Fibroblast of lung (primary cell): ENCODE measurements at regions not wholly inside any gene's neighbourhood (a gene's known extent, or its start where the extent isn't known, plus 50 kb on each side); places are given as distances from the start of the nearest gene placed in this dataset.
A peak's percentile ranks its signal among the peaks of the same experiment; 100 is the strongest.

Source experiments
- DNase-seq, 2 donors: peaks; one replicate each; pipeline versions ENCODE4 v3.0.0 to v3.0.0-alpha.2; 2010; ENCODE audit warnings: low read depth in 2 of 2
- H2AFZ ChIP-seq: 2 replicates; pipeline ENCODE4 v1.5.1; 2012; ENCODE audit warnings: low read length, control low read depth, inconsistent platforms
- H3K27ac ChIP-seq: 2 replicates; pipeline ENCODE4 v1.5.1; 2011; ENCODE audit warnings: low read length, control low read depth; ENCODE audit not compliant: insufficient read depth
- H3K27me3 ChIP-seq: 2 replicates; pipeline ENCODE4 v1.5.1; 2011; ENCODE audit warnings: mild to moderate bottlenecking, low read length; ENCODE audit not compliant: control insufficient read depth, insufficient read depth
- H3K36me3 ChIP-seq: 2 replicates; pipeline ENCODE4 v1.5.1; 2011; ENCODE audit warnings: low read length; ENCODE audit not compliant: control insufficient read depth, insufficient read depth
- H3K4me1 ChIP-seq: 2 replicates; pipeline ENCODE4 v1.5.1; 2011; ENCODE audit warnings: low read length; ENCODE audit not compliant: control insufficient read depth, insufficient read depth; ENCODE audit errors: extremely low read depth
- H3K4me2 ChIP-seq: 2 replicates; pipeline ENCODE4 v1.5.1; 2011; ENCODE audit warnings: low read length, control low read depth; ENCODE audit not compliant: insufficient read depth; ENCODE audit errors: extremely low read depth
- H3K4me3 ChIP-seq, 4 experiments: fragments of 200-600 bp in 1 of 4; sonication (generic) in 1 of 4; replicated peaks in 1 of 4; 2 replicates each; pipeline ENCODE4 v1.5.1; 2011 to 2016; ENCODE audit warnings: low read length in 4 of 4, low read depth in 3 of 4, mild to moderate bottlenecking in 3 of 4, control low read depth in 2 of 4, inconsistent platforms in 1 of 4, mixed read lengths in 1 of 4; ENCODE audit not compliant: insufficient read depth in 1 of 4; ENCODE audit errors: control extremely low read depth in 1 of 4
- H3K79me2 ChIP-seq: 2 replicates; pipeline ENCODE4 v1.5.1; 2012; ENCODE audit warnings: mild to moderate bottlenecking, low read length, inconsistent platforms; ENCODE audit not compliant: control insufficient read depth, insufficient read depth
- H3K9ac ChIP-seq: 2 replicates; pipeline ENCODE4 v1.5.1; 2011; ENCODE audit warnings: mild to moderate bottlenecking, low read length, control low read depth; ENCODE audit not compliant: insufficient read depth
- H3K9me3 ChIP-seq: 2 replicates; pipeline ENCODE4 v1.5.1; 2012; ENCODE audit warnings: low read depth, low read length; ENCODE audit not compliant: control insufficient read depth, insufficient read depth
- H4K20me1 ChIP-seq: 2 replicates; pipeline ENCODE4 v1.5.1; 2011; ENCODE audit warnings: low read length; ENCODE audit not compliant: control insufficient read depth, insufficient read depth; ENCODE audit errors: extremely low read depth
- CTCF ChIP-seq, 2 donors: IDR thresholded peaks in 1 of 2; conservative IDR thresholded peaks in 1 of 2; 1 replicate in 1 of 2; 2 replicates in 1 of 2; pipeline ENCODE4 v1.5.1; 2011 to 2012; ENCODE audit warnings: low read length in 2 of 2, control low read depth in 1 of 2, inconsistent platforms in 1 of 2, low read depth in 1 of 2, mild to moderate bottlenecking in 1 of 2
- EZH2 ChIP-seq: IDR thresholded peaks from 2 replicates; pipeline ENCODE4 v1.5.1; 2012; ENCODE audit warnings: low read length, control low read depth, mild to moderate bottlenecking; ENCODE audit errors: missing control alignments

- no peak overlapping the region for H3K4me2 ChIP-seq
- no peaks in the 10 kb centered on the region for H3K4me1 ChIP-seq
- H3K27ac ChIP-seq, result no peak overlapping the region
- peak; percentile 33 to 82 for DNase-seq
- no peaks in the 10 kb centered on the region for H3K36me3 ChIP-seq
- no peak overlapping the region for H3K9ac ChIP-seq
- TF ChIP-seq CTCF (conservative IDR thresholded peaks at IDR 0.05 in 1 of 2, IDR thresholded peaks at IDR 0.05 in 1 of 2; ENCODE audit: low read depth in 1 of 2, low read length in 2 of 2) (no peak), EZH2 (no peak)
- H3K79me2 ChIP-seq, result no peaks in the 10 kb centered on the region
- no peaks in the 10 kb centered on the region for H3K9me3 ChIP-seq
- no peaks in the 10 kb centered on the region for H4K20me1 ChIP-seq
- H3K27me3 ChIP-seq, result no peaks in the 10 kb centered on the region
- no peak overlapping the region for H2AFZ ChIP-seq
- no peak overlapping the region for H3K4me3 ChIP-seq
Observed at GRCh38 chr5:84729326-84729725, 344.6 kb upstream of the EDIL3 start.

GRCh38 chr5:84727708-84728107, 343.0 kb upstream of the EDIL3 start:
- Histone ChIP-seq H3K27ac (no peak overlapping the region), H3K9ac (no peak overlapping the region), H3K36me3 (no peaks in the 10 kb centered on the region), H3K4me2 (no peak overlapping the region), H3K9me3 (no peaks in the 10 kb centered on the region), H4K20me1 (no peaks in the 10 kb centered on the region), H2AFZ (no peak overlapping the region), H3K79me2 (no peaks in the 10 kb centered on the region), H3K4me1 (no peaks in the 10 kb centered on the region), H3K27me3 (no peaks in the 10 kb centered on the region), H3K4me3 (no peak overlapping the region)
- TF ChIP-seq CTCF (conservative IDR thresholded peaks at IDR 0.05 in 1 of 2, IDR thresholded peaks at IDR 0.05 in 1 of 2; ENCODE audit: low read depth in 1 of 2, low read length in 2 of 2) (no peak), EZH2 (no peak)
- no peak for DNase-seq

- Histone ChIP-seq H3K9ac (no peak overlapping the region), H3K4me3 (no peak overlapping the region)
- no peak for DNase-seq
Observed at GRCh38 chr5:84725946-84726570, 341.4 kb upstream of the EDIL3 start.

More at GRCh38 chr5:84725946-84726570, 341.4 kb upstream of the EDIL3 start:
- Histone ChIP-seq H3K9me3 (no peaks in the 10 kb centered on the region), H3K79me2 (no peaks in the 10 kb centered on the region), H2AFZ (no peak overlapping the region), H3K27ac (no peak overlapping the region), H3K4me1 (no peaks in the 10 kb centered on the region), H4K20me1 (no peaks in the 10 kb centered on the region), H3K36me3 (no peaks in the 10 kb centered on the region), H3K27me3 (no peaks in the 10 kb centered on the region), H3K4me2 (no peak overlapping the region)
- TF ChIP-seq EZH2 (no peak), CTCF (conservative IDR thresholded peaks at IDR 0.05 in 1 of 2, IDR thresholded peaks at IDR 0.05 in 1 of 2; ENCODE audit: low read depth in 1 of 2, low read length in 2 of 2) (no peak)
